ENCODE measurements at regions not wholly inside any gene's neighbourhood (a gene's known extent, or its start where the extent isn't known, plus 50 kb on each side); places are given as distances from the start of the nearest gene placed in this dataset.
"Not testable (repeated sequence)": the region's sequence is repeated elsewhere in the genome, so short reads cannot be mapped to it uniquely, and the experiment has no call there.

GRCh38 chr5:34171398-34171797, 128.4 kb upstream of the C1QTNF3 start:
- not testable (repeated sequence) for TF ChIP-seq POLR2A (IDR thresholded peaks at IDR 0.05)
- TF ChIP-seq, protein P1, sequence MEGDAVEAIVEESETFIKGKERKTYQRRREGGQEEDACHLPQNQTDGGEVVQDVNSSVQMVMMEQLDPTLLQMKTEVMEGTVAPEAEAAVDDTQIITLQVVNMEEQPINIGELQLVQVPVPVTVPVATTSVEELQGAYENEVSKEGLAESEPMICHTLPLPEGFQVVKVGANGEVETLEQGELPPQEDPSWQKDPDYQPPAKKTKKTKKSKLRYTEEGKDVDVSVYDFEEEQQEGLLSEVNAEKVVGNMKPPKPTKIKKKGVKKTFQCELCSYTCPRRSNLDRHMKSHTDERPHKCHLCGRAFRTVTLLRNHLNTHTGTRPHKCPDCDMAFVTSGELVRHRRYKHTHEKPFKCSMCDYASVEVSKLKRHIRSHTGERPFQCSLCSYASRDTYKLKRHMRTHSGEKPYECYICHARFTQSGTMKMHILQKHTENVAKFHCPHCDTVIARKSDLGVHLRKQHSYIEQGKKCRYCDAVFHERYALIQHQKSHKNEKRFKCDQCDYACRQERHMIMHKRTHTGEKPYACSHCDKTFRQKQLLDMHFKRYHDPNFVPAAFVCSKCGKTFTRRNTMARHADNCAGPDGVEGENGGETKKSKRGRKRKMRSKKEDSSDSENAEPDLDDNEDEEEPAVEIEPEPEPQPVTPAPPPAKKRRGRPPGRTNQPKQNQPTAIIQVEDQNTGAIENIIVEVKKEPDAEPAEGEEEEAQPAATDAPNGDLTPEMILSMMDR (IDR thresholded peaks at IDR 0.05): not testable (repeated sequence)

All from tibial nerve (tissue), 3 donors.